ENCODE measurements at regions not wholly inside any gene's neighbourhood (a gene's known extent, or its start where the extent isn't known, plus 50 kb on each side); places are given as distances from the start of the nearest gene placed in this dataset.

GRCh38 chr4:129614611-129615010 lies 518.7 kb downstream of the C4orf33 start:
- Histone ChIP-seq H3K9ac (ENCODE audit: low read depth, low read length) (no peak overlapping the region), H3K36me3 (ENCODE audit: control insufficient read depth, insufficient read depth, low read length) (no peaks in the 10 kb centered on the region), H4K5ac (ENCODE audit: low read depth, low read length) (no peak overlapping the region), H4K8ac (ENCODE audit: low read depth in 2 of 2, low read length in 2 of 2) (no peak overlapping the region), H3K14ac (replicated peaks; ENCODE audit: low read depth, low read length) (no peak overlapping the region), H3K4me1 (ENCODE audit: control insufficient read depth, insufficient read depth, low read length) (no peaks in the 10 kb centered on the region), H3K56ac (ENCODE audit: extremely low read depth, insufficient read depth, low read length) (no peak overlapping the region), H3K4me3 (ENCODE audit: insufficient read depth, low read depth, low read length) (no peak overlapping the region), H3K27me3 (ENCODE audit: control insufficient read depth, insufficient read depth, low read length) (no peaks in the 10 kb centered on the region), H2AFZ (replicated peaks; ENCODE audit: low read length, poor library complexity) (no peak overlapping the region), H2BK15ac (ENCODE audit: low read depth, low read length) (no peak overlapping the region), H3K4ac (ENCODE audit: low read depth, low read length) (no peak overlapping the region), H4K91ac (ENCODE audit: insufficient read depth, low read depth, low read length) (no peak overlapping the region), H3K23ac (ENCODE audit: low read depth, low read length) (no peak overlapping the region), H3K27ac (ENCODE audit: insufficient read depth, low read length) (no peak overlapping the region), H3K79me1 (ENCODE audit: low read depth in 1 of 2, low read length in 2 of 2) (no peaks in the 10 kb centered on the region), H2BK20ac (ENCODE audit: low read depth, low read length) (no peak overlapping the region), H3K18ac (ENCODE audit: low read depth, low read length) (no peak overlapping the region), H2AK5ac (ENCODE audit: low read depth, low read length) (no peak overlapping the region), H3K9me1 (ENCODE audit: insufficient read depth, low read length) (no peaks in the 10 kb centered on the region), H4K20me1 (ENCODE audit: insufficient read depth, low read length) (no peaks in the 10 kb centered on the region), H3K9me3 (ENCODE audit: control insufficient read depth, insufficient read depth, low read length) (no peaks in the 10 kb centered on the region), H3K4me2 (ENCODE audit: low read depth, low read length) (no peak overlapping the region), H2AK9ac (replicated peaks; ENCODE audit: low read depth, low read length, poor library complexity) (no peak overlapping the region), H2BK5ac (ENCODE audit: low read depth, low read length, poor library complexity, severe bottlenecking) (no peak overlapping the region), H2BK120ac (ENCODE audit: low read depth, low read length) (no peak overlapping the region)
- intact Hi-C loops (cut with micrococcal nuclease), result no loop called here
- DNase-seq (no peak), ATAC-seq (ENCODE audit: low read depth) (no peak)
- BruUV-seq (replicated peaks), result no TSS peak
- dilution Hi-C loops (cut with HindIII; ENCODE audit: low sequenced_read_pairs, unreplicated experiment), result no loop called here
- ChIA-PET CTCF (no interaction called here), POLR2A (ENCODE audit: unreplicated experiment) (no interaction called here)
- TF ChIP-seq BHLHE40 (IDR thresholded peaks at IDR 0.05; ENCODE audit: low read depth, low read length) (no peak), NFE2L2 (IDR thresholded peaks at IDR 0.05; ENCODE audit: low read depth, low read length) (no peak), MXI1 (IDR thresholded peaks at IDR 0.05; ENCODE audit: borderline replicate concordance, low read depth, low read length) (no peak), CHD1 (IDR thresholded peaks at IDR 0.05; ENCODE audit: low read depth, low read length) (no peak), RFX5 (IDR thresholded peaks at IDR 0.05; ENCODE audit: low read depth, low read length) (no peak), CTCF (conservative IDR thresholded peaks at IDR 0.05; ENCODE audit: low read depth, low read length) (no peak), RCOR1 (IDR thresholded peaks at IDR 0.05; ENCODE audit: insufficient replicate concordance, low read length) (no peak), POLR2A (IDR thresholded peaks at IDR 0.05; ENCODE audit: low read depth, low read length) (no peak), FOS (IDR thresholded peaks at IDR 0.05; ENCODE audit: low read depth, low read length) (no peak), SMC3 (IDR thresholded peaks at IDR 0.05; ENCODE audit: low read depth, low read length) (no peak), CEBPB (IDR thresholded peaks at IDR 0.05; ENCODE audit: low read depth, low read length) (no peak), MAFK (IDR thresholded peaks at IDR 0.05; ENCODE audit: low read depth, low read length) (no peak)
- WGBS, 2 experiments (ENCODE audit: extremely low coverage in 2 of 2, insufficient read length in 1 of 2), result no CpG with 5 or more reads among the region's 3 CpGs
- in situ Hi-C loops (cut with MboI; ENCODE audit: low sequenced_read_pairs), result no loop called here

Data from IMR-90 (cell line).